ENCODE measurements at regions not wholly inside any gene's neighbourhood (a gene's known extent, or its start where the extent isn't known, plus 50 kb on each side); places are given as distances from the start of the nearest gene placed in this dataset.
"Not testable (repeated sequence)": the region's sequence is repeated elsewhere in the genome, so short reads cannot be mapped to it uniquely, and the experiment has no call there.

DNA sequence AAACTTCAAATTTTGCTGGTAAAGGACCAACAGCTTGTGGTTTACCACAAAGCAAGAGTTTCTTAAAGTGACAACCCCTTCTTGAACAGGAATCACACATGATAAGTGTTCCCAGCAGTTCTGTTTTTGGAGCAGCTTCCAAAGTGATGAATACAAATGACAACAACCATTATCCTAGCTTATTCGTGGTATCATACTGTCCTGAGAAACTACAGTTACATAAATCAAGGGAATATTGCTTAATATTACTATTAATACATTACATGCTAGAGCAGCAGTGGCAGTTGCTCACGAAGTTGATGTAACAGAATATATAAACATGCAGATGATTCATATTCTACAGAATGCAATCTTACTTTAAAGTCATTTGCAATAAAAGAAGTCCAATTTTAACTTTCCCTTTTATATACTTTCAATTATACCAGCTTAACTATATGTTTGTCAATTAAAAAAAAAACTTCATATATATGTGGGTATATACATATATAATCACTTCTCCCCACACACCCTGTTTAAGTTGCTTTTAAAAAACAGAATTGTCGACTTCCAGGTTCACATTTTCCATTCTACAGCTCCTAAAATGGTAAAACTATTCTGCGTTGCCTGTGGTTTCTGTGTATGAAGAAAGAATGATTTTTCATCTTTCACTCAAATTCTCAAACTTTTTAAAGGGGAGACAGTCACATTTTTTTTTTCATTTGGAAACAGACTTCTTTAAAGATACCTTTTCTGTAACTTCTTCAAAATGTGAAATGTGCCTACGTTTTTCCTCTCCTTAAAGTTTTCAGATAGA, 713.6 kb downstream of the TDRD15 start:
- DNase-seq (ENCODE audit: extremely low spot score in 2 of 2), result no peak
- Histone ChIP-seq H3K36me3 (no peaks in the 10 kb centered on the region), H3K27ac (no peak overlapping the region), H3K4me1 (no peaks in the 10 kb centered on the region), H3K9me3 (no peaks in the 10 kb centered on the region), H3K27me3 (no peaks in the 10 kb centered on the region), H3K4me3 (no peak overlapping the region)
- no peak for TF ChIP-seq POLR2A (IDR thresholded peaks at IDR 0.05)
- no peak for TF ChIP-seq POLR2AphosphoS5 (IDR thresholded peaks at IDR 0.05; ENCODE audit: insufficient read depth in 1 of 2, low read depth in 1 of 2)
- TF ChIP-seq, protein P1, sequence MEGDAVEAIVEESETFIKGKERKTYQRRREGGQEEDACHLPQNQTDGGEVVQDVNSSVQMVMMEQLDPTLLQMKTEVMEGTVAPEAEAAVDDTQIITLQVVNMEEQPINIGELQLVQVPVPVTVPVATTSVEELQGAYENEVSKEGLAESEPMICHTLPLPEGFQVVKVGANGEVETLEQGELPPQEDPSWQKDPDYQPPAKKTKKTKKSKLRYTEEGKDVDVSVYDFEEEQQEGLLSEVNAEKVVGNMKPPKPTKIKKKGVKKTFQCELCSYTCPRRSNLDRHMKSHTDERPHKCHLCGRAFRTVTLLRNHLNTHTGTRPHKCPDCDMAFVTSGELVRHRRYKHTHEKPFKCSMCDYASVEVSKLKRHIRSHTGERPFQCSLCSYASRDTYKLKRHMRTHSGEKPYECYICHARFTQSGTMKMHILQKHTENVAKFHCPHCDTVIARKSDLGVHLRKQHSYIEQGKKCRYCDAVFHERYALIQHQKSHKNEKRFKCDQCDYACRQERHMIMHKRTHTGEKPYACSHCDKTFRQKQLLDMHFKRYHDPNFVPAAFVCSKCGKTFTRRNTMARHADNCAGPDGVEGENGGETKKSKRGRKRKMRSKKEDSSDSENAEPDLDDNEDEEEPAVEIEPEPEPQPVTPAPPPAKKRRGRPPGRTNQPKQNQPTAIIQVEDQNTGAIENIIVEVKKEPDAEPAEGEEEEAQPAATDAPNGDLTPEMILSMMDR (IDR thresholded peaks at IDR 0.05), result no peak
- intact Hi-C loops (cut with DNase I), result no loop called here

DNA sequence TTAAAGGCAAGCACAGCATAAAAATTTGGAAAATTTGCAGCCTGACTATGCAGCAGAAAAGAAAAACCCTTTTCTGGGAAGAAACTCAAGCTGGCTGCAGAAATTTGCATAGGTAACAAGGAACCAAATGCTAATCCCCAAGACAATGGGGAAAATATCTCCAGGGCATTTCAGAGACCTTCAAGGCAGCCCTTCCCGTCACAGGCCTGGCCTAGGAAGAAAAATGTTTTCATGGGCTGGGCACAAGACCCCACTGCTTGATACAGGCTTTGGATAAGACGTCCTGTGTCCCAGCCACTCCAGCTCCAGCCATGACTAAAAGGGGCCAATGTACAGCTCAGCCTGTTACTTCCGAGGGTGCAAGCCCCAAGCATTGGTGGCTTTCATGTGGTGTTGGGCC, 717.6 kb downstream of the TDRD15 start:
- TF ChIP-seq, protein P1 (IDR thresholded peaks at IDR 0.05), result no peak
- TF ChIP-seq POLR2AphosphoS5 (IDR thresholded peaks at IDR 0.05; ENCODE audit: insufficient read depth in 1 of 2, low read depth in 1 of 2), result no peak
- TF ChIP-seq POLR2A (IDR thresholded peaks at IDR 0.05), result no peak
- H3K27ac ChIP-seq, result no peak overlapping the region
- DNase-seq (ENCODE audit: extremely low spot score in 2 of 2), result no peak
- no peaks in the 10 kb centered on the region for H3K27me3 ChIP-seq
- no peak overlapping the region for H3K4me3 ChIP-seq
- no peaks in the 10 kb centered on the region for H3K9me3 ChIP-seq
- no peaks in the 10 kb centered on the region for H3K36me3 ChIP-seq
- intact Hi-C loops (cut with DNase I), result no loop called here
- no peaks in the 10 kb centered on the region for H3K4me1 ChIP-seq

DNA sequence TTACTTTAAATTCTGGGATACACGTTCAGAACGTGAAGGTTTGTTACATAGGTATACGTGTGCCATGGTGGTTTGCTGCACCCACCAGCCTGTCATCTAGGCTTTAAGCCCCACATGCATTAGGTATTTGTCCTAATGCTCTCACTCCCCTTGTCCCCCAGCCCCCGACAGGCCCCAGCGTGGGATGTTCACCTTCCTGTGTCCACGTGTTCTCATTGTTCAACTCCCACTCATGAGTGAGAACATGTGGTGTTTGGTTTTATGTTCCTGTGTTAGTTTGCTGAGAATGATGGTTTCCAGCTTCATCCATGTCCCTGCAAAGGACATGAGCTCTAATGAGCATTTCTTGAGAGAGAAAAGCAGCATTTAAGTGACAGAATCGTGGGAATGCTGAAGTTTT, 726.6 kb downstream of the TDRD15 start:
- DNase-seq (ENCODE audit: extremely low spot score in 2 of 2); H3K9me3 ChIP-seq; intact Hi-C loops (cut with DNase I); H3K4me1 ChIP-seq; H3K4me3 ChIP-seq; H3K27ac ChIP-seq; H3K36me3 ChIP-seq; H3K27me3 ChIP-seq: not testable (repeated sequence)

DNA sequence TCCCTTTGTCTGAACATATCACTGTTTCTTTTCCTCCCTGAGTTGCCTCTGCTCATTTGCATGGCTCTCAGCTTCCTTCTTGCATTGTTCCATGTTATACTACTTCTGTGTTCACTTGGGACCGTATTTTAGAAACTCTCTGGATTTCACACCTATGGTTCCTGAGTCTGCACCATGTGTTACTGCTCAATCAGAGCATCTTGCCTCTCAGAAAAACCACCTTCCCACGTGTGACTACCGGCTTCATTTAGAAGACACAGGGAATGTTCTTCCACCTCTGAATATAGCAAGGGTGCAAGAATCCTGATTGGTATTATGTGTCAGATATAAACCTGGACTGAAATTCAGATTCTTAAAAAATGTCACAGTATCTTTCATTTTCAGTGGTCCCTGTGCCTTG, 731.2 kb downstream of the TDRD15 start:
- Histone ChIP-seq H3K27me3 (no peaks in the 10 kb centered on the region), H3K36me3 (no peaks in the 10 kb centered on the region), H3K4me3 (no peak overlapping the region), H3K27ac (no peak overlapping the region), H3K4me1 (no peaks in the 10 kb centered on the region), H3K9me3 (no peaks in the 10 kb centered on the region)
- DNase-seq (ENCODE audit: extremely low spot score in 2 of 2), result no peak
- intact Hi-C loops (cut with DNase I), result no loop called here
- TF ChIP-seq, protein P1 (IDR thresholded peaks at IDR 0.05), result no peak
- TF ChIP-seq POLR2AphosphoS5 (IDR thresholded peaks at IDR 0.05; ENCODE audit: insufficient read depth in 1 of 2, low read depth in 1 of 2), result no peak
- TF ChIP-seq POLR2A (IDR thresholded peaks at IDR 0.05), result no peak

DNA sequence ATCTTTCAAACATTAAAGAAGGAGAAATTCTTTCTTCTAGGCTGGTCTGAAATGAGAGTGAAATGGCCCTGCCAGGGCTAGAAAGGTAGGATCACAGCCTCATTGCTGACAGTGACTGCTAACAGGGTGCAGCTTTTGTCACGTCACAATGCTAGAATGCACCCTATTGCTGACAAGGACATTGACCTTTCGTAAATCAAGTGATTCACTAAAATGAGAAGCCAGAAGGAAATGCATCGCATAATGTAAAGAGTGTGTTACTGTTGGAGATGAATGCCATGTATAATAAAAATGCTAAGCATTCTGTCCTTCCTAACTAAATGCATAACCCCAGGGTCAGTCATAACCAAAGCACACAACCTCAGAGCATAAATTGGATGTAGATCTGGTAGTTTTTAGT, 732.9 kb downstream of the TDRD15 start:
- no peak for DNase-seq (ENCODE audit: extremely low spot score in 2 of 2)
- intact Hi-C loops (cut with DNase I), result no loop called here
- no peaks in the 10 kb centered on the region for H3K36me3 ChIP-seq
- no peaks in the 10 kb centered on the region for H3K4me1 ChIP-seq
- H3K27ac ChIP-seq, result no peak overlapping the region
- H3K27me3 ChIP-seq, result no peaks in the 10 kb centered on the region
- no peaks in the 10 kb centered on the region for H3K9me3 ChIP-seq
- H3K4me3 ChIP-seq, result no peak overlapping the region
- TF ChIP-seq, protein P1 (IDR thresholded peaks at IDR 0.05), result no peak

Measured in vagina (tissue), 2 donors.